ENCODE measurements at regions not wholly inside any gene's neighbourhood (a gene's known extent, or its start where the extent isn't known, plus 50 kb on each side); places are given as distances from the start of the nearest gene placed in this dataset.
"Not testable (repeated sequence)": the region's sequence is repeated elsewhere in the genome, so short reads cannot be mapped to it uniquely, and the experiment has no call there.

DNA sequence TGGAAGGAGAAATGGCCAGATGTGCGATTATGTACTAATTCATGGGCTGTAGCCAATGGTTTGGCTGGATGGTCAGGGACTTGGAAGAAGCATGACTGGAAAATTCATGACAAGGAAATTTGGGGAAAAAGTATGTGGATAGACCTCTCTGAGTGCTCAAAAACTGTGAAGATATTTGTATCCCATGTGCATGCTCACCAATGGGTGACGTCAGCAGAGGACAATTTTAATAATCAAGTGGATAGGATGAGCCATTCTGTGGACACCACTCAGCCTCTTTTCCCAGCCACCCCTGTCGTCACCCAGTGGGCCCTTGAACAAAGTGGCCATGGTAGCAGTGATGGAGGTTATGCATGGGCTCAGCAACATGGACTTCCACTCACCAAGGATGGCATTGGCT is 490.9 kb upstream of the CBLB start:
- H3K4me3 Mint-ChIP-seq (ENCODE audit: unreplicated experiment): no peak overlapping the region
- no peaks in the 10 kb centered on the region for H3K36me3 Mint-ChIP-seq (ENCODE audit: insufficient read depth, unreplicated experiment)
- TF ChIP-seq, protein P1, sequence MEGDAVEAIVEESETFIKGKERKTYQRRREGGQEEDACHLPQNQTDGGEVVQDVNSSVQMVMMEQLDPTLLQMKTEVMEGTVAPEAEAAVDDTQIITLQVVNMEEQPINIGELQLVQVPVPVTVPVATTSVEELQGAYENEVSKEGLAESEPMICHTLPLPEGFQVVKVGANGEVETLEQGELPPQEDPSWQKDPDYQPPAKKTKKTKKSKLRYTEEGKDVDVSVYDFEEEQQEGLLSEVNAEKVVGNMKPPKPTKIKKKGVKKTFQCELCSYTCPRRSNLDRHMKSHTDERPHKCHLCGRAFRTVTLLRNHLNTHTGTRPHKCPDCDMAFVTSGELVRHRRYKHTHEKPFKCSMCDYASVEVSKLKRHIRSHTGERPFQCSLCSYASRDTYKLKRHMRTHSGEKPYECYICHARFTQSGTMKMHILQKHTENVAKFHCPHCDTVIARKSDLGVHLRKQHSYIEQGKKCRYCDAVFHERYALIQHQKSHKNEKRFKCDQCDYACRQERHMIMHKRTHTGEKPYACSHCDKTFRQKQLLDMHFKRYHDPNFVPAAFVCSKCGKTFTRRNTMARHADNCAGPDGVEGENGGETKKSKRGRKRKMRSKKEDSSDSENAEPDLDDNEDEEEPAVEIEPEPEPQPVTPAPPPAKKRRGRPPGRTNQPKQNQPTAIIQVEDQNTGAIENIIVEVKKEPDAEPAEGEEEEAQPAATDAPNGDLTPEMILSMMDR (IDR thresholded peaks at IDR 0.05; ENCODE audit: unreplicated experiment): no peak
- POLR2A ChIA-PET: no interaction called here
- H3K4me1 Mint-ChIP-seq (ENCODE audit: insufficient read depth, unreplicated experiment): no peaks in the 10 kb centered on the region
- DNase-seq (ENCODE audit: unreplicated experiment): no peak
- H3K27ac Mint-ChIP-seq (ENCODE audit: low read depth, unreplicated experiment): no peak overlapping the region
- H3K27me3 Mint-ChIP-seq (ENCODE audit: insufficient read depth, unreplicated experiment): no peaks in the 10 kb centered on the region
- intact Hi-C loops (cut with micrococcal nuclease): no loop called here
- H3K9me3 Mint-ChIP-seq (ENCODE audit: unreplicated experiment): no peaks in the 10 kb centered on the region
- CTCF ChIA-PET: no interaction called here
- no TSS peak for BruUV-seq (replicated peaks)

DNA sequence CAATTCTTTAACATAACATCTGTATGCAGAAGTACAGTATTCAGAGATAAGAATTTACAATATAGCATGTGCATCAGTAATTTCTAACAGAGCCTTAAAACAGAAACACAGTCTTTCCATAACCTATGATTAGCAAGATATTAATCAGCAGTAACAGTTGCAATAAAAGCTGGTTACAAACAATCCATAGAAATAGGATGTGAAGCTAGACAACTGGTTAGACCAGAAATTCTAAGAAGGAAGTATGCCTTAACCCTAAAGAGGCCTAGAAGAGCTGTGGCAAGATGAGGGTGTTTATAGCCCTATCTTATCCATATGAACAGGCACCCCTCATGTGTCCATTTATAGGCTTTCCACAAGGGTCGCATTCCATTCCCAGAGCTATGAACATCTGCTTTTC is 492.1 kb upstream of the CBLB start:
- intact Hi-C loops (cut with micrococcal nuclease); CTCF ChIA-PET; H3K36me3 Mint-ChIP-seq (ENCODE audit: insufficient read depth, unreplicated experiment); H3K4me3 Mint-ChIP-seq (ENCODE audit: unreplicated experiment); BruUV-seq (replicated peaks); H3K9me3 Mint-ChIP-seq (ENCODE audit: unreplicated experiment); DNase-seq (ENCODE audit: unreplicated experiment); H3K27ac Mint-ChIP-seq (ENCODE audit: low read depth, unreplicated experiment); H3K27me3 Mint-ChIP-seq (ENCODE audit: insufficient read depth, unreplicated experiment); H3K4me1 Mint-ChIP-seq (ENCODE audit: insufficient read depth, unreplicated experiment); POLR2A ChIA-PET: not testable (repeated sequence)

DNA sequence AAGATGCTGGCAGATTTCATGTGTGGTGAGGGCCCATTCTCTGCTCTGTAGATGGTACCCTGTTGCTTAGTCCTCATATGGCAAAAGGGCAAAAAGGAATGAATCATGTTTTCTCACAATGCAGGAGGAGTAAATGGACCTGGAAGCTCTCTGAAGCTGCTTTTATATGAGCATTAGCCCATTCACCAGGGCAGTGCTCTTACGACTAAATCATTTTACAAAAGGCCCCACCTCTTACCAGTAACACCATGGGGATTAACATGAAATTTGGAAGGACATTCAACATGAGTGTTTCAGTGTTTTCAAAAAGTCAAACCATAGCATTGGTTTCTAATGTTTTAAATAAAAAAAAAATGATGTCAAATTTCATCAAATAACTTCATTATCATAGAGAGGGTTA is 495.7 kb upstream of the CBLB start:
- Mint-ChIP-seq H3K4me3 (ENCODE audit: unreplicated experiment) (no peak overlapping the region), H3K9me3 (ENCODE audit: unreplicated experiment) (peaks cover 9% of the 10 kb centered on the region), H3K27ac (ENCODE audit: low read depth, unreplicated experiment) (peak overlapping the region; percentile 50), H3K4me1 (ENCODE audit: insufficient read depth, unreplicated experiment) (peaks cover 8% of the 10 kb centered on the region), H3K36me3 (ENCODE audit: insufficient read depth, unreplicated experiment) (no peaks in the 10 kb centered on the region), H3K27me3 (ENCODE audit: insufficient read depth, unreplicated experiment) (no peaks in the 10 kb centered on the region)
- ChIA-PET CTCF (no interaction called here), POLR2A (interaction anchor here (0.6 to 0.7 kb wide), 2 partner anchors 15 to 220 kb away, joined by 3 read pairs; no protein-coding TSS in a partner anchor)
- DNase-seq (ENCODE audit: unreplicated experiment): no peak
- TF ChIP-seq, protein P1 (IDR thresholded peaks at IDR 0.05; ENCODE audit: unreplicated experiment): no peak
- no TSS peak for BruUV-seq (replicated peaks)
- intact Hi-C loops (cut with micrococcal nuclease): no loop called here

DNA sequence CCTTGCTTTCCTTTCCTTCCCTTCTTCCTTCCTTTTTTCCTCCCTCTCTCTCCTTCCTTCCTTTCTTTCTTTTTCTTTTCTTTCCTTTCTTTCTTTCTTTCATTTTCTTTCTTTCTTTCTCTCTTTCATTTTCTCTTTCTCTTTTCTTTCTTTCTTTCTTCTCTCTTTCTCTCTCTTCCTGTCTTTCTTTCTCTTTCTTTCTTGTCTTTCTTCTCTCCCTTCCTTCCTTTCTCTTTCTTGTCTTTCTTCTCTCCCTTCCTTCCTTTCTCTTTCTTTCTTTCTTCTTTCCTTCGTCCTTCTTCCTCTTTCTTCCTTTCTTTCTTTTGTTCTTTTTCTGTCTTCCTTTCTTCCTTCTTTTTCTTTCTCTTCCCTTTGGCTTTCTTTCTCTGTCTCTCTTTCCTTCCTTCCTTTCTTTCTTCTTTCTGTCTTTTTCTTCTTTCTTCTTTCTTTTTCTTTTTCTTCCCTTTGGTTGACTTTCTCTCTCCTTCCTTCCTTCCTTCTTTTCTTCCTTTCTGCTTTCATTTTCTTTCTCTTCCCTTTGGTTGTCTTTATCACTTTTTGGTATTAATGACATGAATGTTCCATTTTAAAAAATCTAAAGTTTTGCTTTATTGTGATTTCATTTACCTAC is 496.4 kb upstream of the CBLB start:
- ChIA-PET CTCF (no interaction called here), POLR2A (no interaction called here)
- no peaks in the 10 kb centered on the region for H3K27me3 Mint-ChIP-seq (ENCODE audit: insufficient read depth, unreplicated experiment)
- no peak for DNase-seq (ENCODE audit: unreplicated experiment)
- peaks cover 8% of the 10 kb centered on the region for H3K4me1 Mint-ChIP-seq (ENCODE audit: insufficient read depth, unreplicated experiment)
- H3K27ac Mint-ChIP-seq (ENCODE audit: low read depth, unreplicated experiment): peak overlapping the region; percentile 50
- intact Hi-C loops (cut with micrococcal nuclease): no loop called here
- H3K9me3 Mint-ChIP-seq (ENCODE audit: unreplicated experiment): peaks cover 9% of the 10 kb centered on the region
- no TSS peak for BruUV-seq (replicated peaks)
- H3K4me3 Mint-ChIP-seq (ENCODE audit: unreplicated experiment): no peak overlapping the region
- no peaks in the 10 kb centered on the region for H3K36me3 Mint-ChIP-seq (ENCODE audit: insufficient read depth, unreplicated experiment)
- TF ChIP-seq, protein P1 (IDR thresholded peaks at IDR 0.05; ENCODE audit: unreplicated experiment): no peak

DNA sequence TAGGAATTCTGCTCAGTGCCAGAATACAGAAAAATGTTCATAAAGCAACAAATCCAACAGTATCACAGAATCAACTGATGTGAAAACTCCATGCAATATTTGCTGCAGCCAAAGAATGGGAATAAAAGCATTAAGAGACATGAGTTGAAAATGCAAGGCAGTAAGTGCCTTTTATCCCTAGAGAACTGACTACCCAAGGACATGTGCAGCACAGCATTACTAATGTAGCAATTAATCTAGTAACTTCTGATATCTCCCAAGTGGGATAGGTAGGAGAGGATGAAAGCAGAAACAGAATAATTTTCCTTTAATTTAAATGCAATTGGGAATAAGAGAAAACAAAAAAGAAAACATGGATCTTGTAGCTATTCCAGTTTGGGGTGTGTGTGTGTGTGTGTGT is 497.5 kb upstream of the CBLB start:
- peaks cover 9% of the 10 kb centered on the region for H3K9me3 Mint-ChIP-seq (ENCODE audit: unreplicated experiment)
- no peak overlapping the region for H3K27ac Mint-ChIP-seq (ENCODE audit: low read depth, unreplicated experiment)
- TF ChIP-seq, protein P1 (IDR thresholded peaks at IDR 0.05; ENCODE audit: unreplicated experiment): no peak
- peaks cover 8% of the 10 kb centered on the region for H3K4me1 Mint-ChIP-seq (ENCODE audit: insufficient read depth, unreplicated experiment)
- CTCF ChIA-PET: interaction anchor here (0.7 kb wide), 1 partner anchor 122 kb away, joined by 3 read pairs; no protein-coding TSS in a partner anchor
- no TSS peak for BruUV-seq (replicated peaks)
- intact Hi-C loops (cut with micrococcal nuclease): no loop called here
- no peak overlapping the region for H3K4me3 Mint-ChIP-seq (ENCODE audit: unreplicated experiment)
- no peaks in the 10 kb centered on the region for H3K36me3 Mint-ChIP-seq (ENCODE audit: insufficient read depth, unreplicated experiment)
- no peak for DNase-seq (ENCODE audit: unreplicated experiment)
- H3K27me3 Mint-ChIP-seq (ENCODE audit: insufficient read depth, unreplicated experiment): no peaks in the 10 kb centered on the region
- POLR2A ChIA-PET: no interaction called here
